ENCODE measurements at regions not wholly inside any gene's neighbourhood (a gene's known extent, or its start where the extent isn't known, plus 50 kb on each side); places are given as distances from the start of the nearest gene placed in this dataset.

DNA sequence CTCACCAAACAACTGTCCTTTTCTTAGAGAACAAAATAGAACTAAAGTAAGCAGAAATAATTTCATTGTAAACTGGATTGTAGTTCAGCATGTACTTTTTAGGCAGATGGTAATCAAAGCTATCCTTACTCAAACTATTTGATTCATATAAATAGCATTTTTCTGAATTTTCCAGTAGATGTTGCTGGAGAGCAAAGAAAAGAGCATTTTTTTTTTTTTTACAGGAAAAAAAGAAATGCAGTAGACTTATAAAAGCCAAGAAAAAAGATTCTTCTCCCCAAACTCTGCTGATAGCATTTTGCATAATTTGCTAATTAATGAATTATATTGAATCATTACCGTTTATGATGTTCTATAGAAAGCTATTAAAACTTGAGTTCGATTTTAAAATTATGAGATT is 715.3 kb upstream of the WWC1 start:
- Histone ChIP-seq H3K36me3 (no peaks in the 10 kb centered on the region), H3K27me3 (peaks cover 0 to 54% (median 18%) of the 10 kb centered on the region in 4 donors), H3K27ac (no peak overlapping the region), H3K9me3 (no peaks in the 10 kb centered on the region), H3K4me3 (no peak overlapping the region), H3K4me1 (peaks cover 0 to 4% (median 3%) of the 10 kb centered on the region in 3 donors)
- TF ChIP-seq, protein P1, sequence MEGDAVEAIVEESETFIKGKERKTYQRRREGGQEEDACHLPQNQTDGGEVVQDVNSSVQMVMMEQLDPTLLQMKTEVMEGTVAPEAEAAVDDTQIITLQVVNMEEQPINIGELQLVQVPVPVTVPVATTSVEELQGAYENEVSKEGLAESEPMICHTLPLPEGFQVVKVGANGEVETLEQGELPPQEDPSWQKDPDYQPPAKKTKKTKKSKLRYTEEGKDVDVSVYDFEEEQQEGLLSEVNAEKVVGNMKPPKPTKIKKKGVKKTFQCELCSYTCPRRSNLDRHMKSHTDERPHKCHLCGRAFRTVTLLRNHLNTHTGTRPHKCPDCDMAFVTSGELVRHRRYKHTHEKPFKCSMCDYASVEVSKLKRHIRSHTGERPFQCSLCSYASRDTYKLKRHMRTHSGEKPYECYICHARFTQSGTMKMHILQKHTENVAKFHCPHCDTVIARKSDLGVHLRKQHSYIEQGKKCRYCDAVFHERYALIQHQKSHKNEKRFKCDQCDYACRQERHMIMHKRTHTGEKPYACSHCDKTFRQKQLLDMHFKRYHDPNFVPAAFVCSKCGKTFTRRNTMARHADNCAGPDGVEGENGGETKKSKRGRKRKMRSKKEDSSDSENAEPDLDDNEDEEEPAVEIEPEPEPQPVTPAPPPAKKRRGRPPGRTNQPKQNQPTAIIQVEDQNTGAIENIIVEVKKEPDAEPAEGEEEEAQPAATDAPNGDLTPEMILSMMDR (IDR thresholded peaks at IDR 0.05), result no peak
- no peak for DNase-seq
- no peak for FAIRE-seq
- WGBS, 2 donors, result 61 to 72% methylated on average over 2 of the region's 2 CpGs
- no peak for ATAC-seq
- intact Hi-C loops (cut with DNase I), result no loop called here

DNA sequence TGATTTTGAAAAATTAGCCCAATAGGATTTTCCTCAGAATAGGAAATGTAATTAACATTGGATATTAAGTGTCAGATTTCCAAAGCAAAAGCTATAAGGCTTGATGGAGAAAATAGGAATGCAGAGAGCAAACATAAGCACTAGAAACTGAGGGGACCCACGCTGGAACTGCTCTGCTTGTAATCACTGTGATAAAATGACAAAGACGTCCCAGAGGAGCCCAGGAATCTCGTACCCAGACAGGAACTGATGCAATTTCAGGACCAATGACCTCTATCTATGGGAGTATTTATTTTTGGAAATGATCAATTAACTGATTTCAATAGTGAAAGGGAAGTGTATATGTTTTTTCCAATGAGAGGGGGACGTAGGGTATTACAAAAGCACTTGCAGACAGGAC is 714.5 kb upstream of the WWC1 start:
- H3K4me3 ChIP-seq, result no peak overlapping the region
- H3K27ac ChIP-seq, result no peak overlapping the region
- no peaks in the 10 kb centered on the region for H3K36me3 ChIP-seq
- 23 to 31% methylated on average over 4 of the region's 4 CpGs for WGBS, 2 donors
- H3K27me3 ChIP-seq, result peaks cover 0 to 54% (median 18%) of the 10 kb centered on the region in 4 donors
- no peaks in the 10 kb centered on the region for H3K9me3 ChIP-seq
- ATAC-seq (no peak), FAIRE-seq (no peak), DNase-seq (no peak)
- TF ChIP-seq, protein P1 (IDR thresholded peaks at IDR 0.05), result no peak
- intact Hi-C loops (cut with DNase I), result no loop called here
- peaks cover 0 to 4% (median 3%) of the 10 kb centered on the region in 3 donors for H3K4me1 ChIP-seq

DNA sequence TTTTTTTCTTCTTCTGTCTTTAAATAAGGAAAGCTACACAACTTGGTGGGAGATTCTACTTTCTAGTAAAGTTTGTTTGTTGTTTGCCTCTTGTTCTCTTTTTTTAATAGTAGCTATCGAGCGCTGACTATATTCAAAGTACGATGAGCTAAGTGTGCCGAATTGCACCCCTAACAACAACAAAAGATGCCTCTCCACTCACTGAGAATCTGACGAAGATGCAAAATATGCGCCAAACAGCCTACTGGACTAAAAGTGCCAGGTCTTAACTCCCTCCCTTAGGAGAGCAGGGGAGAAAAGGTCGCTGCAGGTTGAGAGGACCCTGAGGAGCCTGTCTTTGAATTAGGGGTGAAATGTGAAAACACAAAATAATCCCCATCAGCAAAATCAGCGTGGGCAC is 713.8 kb upstream of the WWC1 start:
- no peaks in the 10 kb centered on the region for H3K36me3 ChIP-seq
- DNase-seq (no peak), ATAC-seq (no peak), FAIRE-seq (no peak)
- TF ChIP-seq, protein P1 (IDR thresholded peaks at IDR 0.05), result no peak
- no peaks in the 10 kb centered on the region for H3K9me3 ChIP-seq
- peaks cover 0 to 54% (median 18%) of the 10 kb centered on the region in 4 donors for H3K27me3 ChIP-seq
- intact Hi-C loops (cut with DNase I), result no loop called here
- WGBS, 2 donors, result 78 to 86% methylated on average over 8 of the region's 8 CpGs
- no peak overlapping the region for H3K4me3 ChIP-seq
- H3K4me1 ChIP-seq, result peaks cover 0 to 4% (median 3%) of the 10 kb centered on the region in 3 donors
- no peak overlapping the region for H3K27ac ChIP-seq

DNA sequence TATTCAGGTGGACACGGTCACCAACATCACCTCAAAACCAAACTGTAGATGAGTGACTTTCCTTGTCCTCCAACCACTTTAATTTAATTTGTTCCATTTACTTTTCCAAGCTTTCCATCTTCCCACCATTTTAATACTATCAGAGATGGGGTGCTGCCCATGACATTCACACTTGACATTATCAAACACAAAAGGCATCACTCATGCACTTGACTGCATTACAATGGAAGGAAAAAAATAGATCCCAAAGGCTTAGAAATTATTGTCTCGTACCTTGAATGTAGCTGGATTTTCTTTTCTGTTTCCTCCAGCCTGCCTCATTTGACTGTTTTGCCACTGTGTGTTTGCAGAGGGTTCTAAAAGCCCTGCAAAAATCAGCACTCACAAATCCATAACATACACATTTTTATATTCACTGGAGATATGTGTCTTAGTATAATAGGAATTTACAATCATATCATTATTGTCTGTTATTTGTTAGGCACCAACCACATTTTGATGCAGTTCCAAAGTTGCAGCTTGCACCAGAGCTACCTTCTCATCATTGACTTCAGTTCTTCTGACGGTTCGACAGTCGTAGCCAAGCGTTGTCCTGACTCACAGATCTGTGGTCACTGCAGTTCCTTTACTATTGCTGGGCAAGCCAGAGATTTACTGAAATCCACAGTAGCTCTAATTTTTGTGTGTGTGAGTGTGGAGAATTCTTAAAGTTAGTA is 712.3 kb upstream of the WWC1 start:
- H3K4me3 ChIP-seq, result no peak overlapping the region
- peaks cover 0 to 54% (median 18%) of the 10 kb centered on the region in 4 donors for H3K27me3 ChIP-seq
- H3K27ac ChIP-seq, result no peak overlapping the region
- TF ChIP-seq, protein P1 (IDR thresholded peaks at IDR 0.05), result no peak
- no peaks in the 10 kb centered on the region for H3K9me3 ChIP-seq
- WGBS, 2 donors, result 77 to 85% methylated on average over 6 of the region's 6 CpGs
- H3K36me3 ChIP-seq, result no peaks in the 10 kb centered on the region
- FAIRE-seq (no peak), ATAC-seq (no peak), DNase-seq (no peak)
- intact Hi-C loops (cut with DNase I), result no loop called here
- H3K4me1 ChIP-seq, result peaks cover 0 to under 1% (median under 1%) of the 10 kb centered on the region in 3 donors

DNA sequence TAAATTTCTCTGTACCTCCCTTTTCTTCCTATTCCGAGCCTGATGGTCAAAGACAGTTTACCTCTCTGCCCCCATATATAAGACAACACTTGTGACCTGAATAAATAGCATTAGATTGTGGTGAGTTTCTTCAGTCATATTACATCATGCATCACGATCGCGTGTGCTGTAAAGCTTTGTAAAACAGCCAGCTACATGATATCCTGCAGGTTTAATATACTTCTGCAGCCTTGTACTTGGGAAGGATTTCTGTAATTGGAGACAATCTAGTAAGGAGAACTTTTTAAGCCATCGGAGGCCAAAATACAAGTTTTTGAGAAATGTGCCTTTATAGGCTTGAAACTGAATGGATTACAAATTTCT is 711.8 kb upstream of the WWC1 start:
- whole genome bisulfite sequencing, 2 donors, result 78 to 85% methylated on average over 5 of the region's 5 CpGs
- DNase-seq (no peak), ATAC-seq (no peak), FAIRE-seq (no peak)
- intact Hi-C loops (cut with DNase I), result no loop called here
- TF ChIP-seq, protein P1 (IDR thresholded peaks at IDR 0.05), result no peak
- Histone ChIP-seq H3K36me3 (no peaks in the 10 kb centered on the region), H3K4me3 (no peak overlapping the region), H3K27me3 (peaks cover 0 to 50% (median 15%) of the 10 kb centered on the region in 4 donors), H3K9me3 (no peaks in the 10 kb centered on the region), H3K27ac (no peak overlapping the region), H3K4me1 (no peaks in the 10 kb centered on the region)

Data from pancreas (tissue), 10 donors.